GM12891 (cell line): ENCODE measurements at regions not wholly inside any gene's neighbourhood (a gene's known extent, or its start where the extent isn't known, plus 50 kb on each side); places are given as distances from the start of the nearest gene placed in this dataset.

ENCODE experiments used
- POLR2A ChIP-seq: IDR thresholded peaks from 2 replicates; pipeline ENCODE4 v1.6.1; 2011; ENCODE audit warnings: low read depth, low read length, control low read depth
- POLR2AphosphoS5 ChIP-seq: IDR thresholded peaks from 2 replicates; pipeline ENCODE4 v1.6.1; 2011; ENCODE audit warnings: low read depth, low read length, control low read depth
- POU2F2 ChIP-seq: IDR thresholded peaks from 2 replicates; pipeline ENCODE4 v1.6.1; 2011; ENCODE audit warnings: low read depth, mild to moderate bottlenecking, control low read depth, low read length, moderate library complexity

DNA sequence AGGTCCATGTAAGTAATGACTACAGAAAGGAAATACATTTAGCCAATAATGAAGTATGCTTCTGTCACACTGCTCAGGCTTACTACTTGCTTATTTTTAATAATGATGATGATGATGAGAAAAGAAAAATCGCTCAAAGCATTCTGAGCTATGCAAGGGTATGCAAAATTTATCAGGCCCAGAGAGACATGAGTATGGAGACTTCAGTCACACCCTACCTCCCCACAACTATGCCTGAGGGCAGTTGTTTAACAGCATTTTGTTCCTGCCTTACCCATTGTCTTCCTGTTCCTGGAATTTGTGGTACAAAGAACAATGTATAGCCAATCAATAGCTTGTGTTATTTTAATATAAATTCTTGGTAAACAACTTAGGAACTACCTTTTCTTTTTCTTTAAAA, 232.6 kb upstream of the ZBED5 start:
- TF ChIP-seq POLR2A (no peak), POLR2AphosphoS5 (no peak), POU2F2 (no peak)
